Fibroblast of pulmonary artery (primary cell): ENCODE measurements at regions not wholly inside any gene's neighbourhood (a gene's known extent, or its start where the extent isn't known, plus 50 kb on each side); places are given as distances from the start of the nearest gene placed in this dataset.

Experiments
- DNase-seq: peaks from one replicate; pipeline ENCODE4 v3.0.0-alpha.2; 2010; ENCODE audit warnings: low read depth
- H3K4me3 ChIP-seq: replicated peaks from 2 replicates; pipeline ENCODE4 v1.5.1; 2011; ENCODE audit warnings: low read depth, mild to moderate bottlenecking, control low read depth, low read length, moderate library complexity
- CTCF ChIP-seq: IDR thresholded peaks from 2 replicates; pipeline ENCODE4 v1.5.1; 2011; ENCODE audit warnings: mild to moderate bottlenecking, control low read depth, low read length, inconsistent platforms; ENCODE audit errors: missing control alignments

GRCh38 chr10:125562737-125563136 lies 120.2 kb downstream of the TEX36 start:
- no peak for TF ChIP-seq CTCF
- no peak for DNase-seq
- H3K4me3 ChIP-seq: no peak overlapping the region

- no peak for DNase-seq
- no peak overlapping the region for H3K4me3 ChIP-seq
- TF ChIP-seq CTCF: no peak
These were observed 122.0 kb downstream of the TEX36 start for GRCh38 chr10:125560947-125561346.

GRCh38 chr10:125559210-125559609 lies 123.8 kb downstream of the TEX36 start:
- no peak overlapping the region for H3K4me3 ChIP-seq
- TF ChIP-seq CTCF: no peak
- DNase-seq: no peak

- no peak overlapping the region for H3K4me3 ChIP-seq
- TF ChIP-seq CTCF: no peak
- DNase-seq: no peak
These were observed 125.0 kb downstream of the TEX36 start for GRCh38 chr10:125557801-125558505.

GRCh38 chr10:125557311-125557710 lies 125.7 kb downstream of the TEX36 start:
- H3K4me3 ChIP-seq: no peak overlapping the region
- DNase-seq: no peak
- no peak for TF ChIP-seq CTCF

GRCh38 chr10:125556882-125557281 lies 126.1 kb downstream of the TEX36 start:
- DNase-seq: no peak
- TF ChIP-seq CTCF: no peak
- H3K4me3 ChIP-seq: no peak overlapping the region

- TF ChIP-seq CTCF: no peak
- no peak for DNase-seq
- H3K4me3 ChIP-seq: no peak overlapping the region
These were observed 127.2 kb downstream of the TEX36 start for GRCh38 chr10:125555743-125556142.
